H1 (cell line): ENCODE measurements at regions not wholly inside any gene's neighbourhood (a gene's known extent, or its start where the extent isn't known, plus 50 kb on each side); places are given as distances from the start of the nearest gene placed in this dataset.

ENCODE experiments used
- BACH1 ChIP-seq: IDR thresholded peaks from 2 replicates; pipeline ENCODE4 v1.6.1; 2012; ENCODE audit warnings: low read length, improper control_type of control experiment
- CHD7 ChIP-seq: fragments of 300-600 bp; sonication (generic); IDR thresholded peaks from 2 replicates; pipeline ENCODE4 v1.7.1; 2012; ENCODE audit warnings: low read length, moderate library complexity, mild to moderate bottlenecking, inconsistent platforms; ENCODE audit not compliant: insufficient replicate concordance
- EGR1 ChIP-seq: IDR thresholded peaks from 2 replicates; pipeline ENCODE4 v1.6.1; 2011; ENCODE audit warnings: low read depth, low read length, borderline replicate concordance
- JUND ChIP-seq: IDR thresholded peaks from 2 replicates; pipeline ENCODE4 v1.6.1; 2011; ENCODE audit warnings: mild to moderate bottlenecking, improper control_type of control experiment, low read length
- POLR2AphosphoS5 ChIP-seq: IDR thresholded peaks from 2 replicates; pipeline ENCODE4 v1.6.1; 2011; ENCODE audit warnings: low read depth, low read length
- POU5F1 ChIP-seq: IDR thresholded peaks from 2 replicates; pipeline ENCODE4 v1.6.1; 2011; ENCODE audit warnings: low read depth, mild to moderate bottlenecking, low read length, moderate library complexity
- SIRT6 ChIP-seq: IDR thresholded peaks from one replicate; pipeline ENCODE4 v1.7.1; 2012; ENCODE audit warnings: low read length, inconsistent platforms
- SRF ChIP-seq: IDR thresholded peaks from 2 replicates; pipeline ENCODE4 v1.6.1; 2011; ENCODE audit warnings: mild to moderate bottlenecking, low read depth, low read length, moderate library complexity
- TAF1 ChIP-seq: IDR thresholded peaks from 2 replicates; pipeline ENCODE4 v1.6.1; 2011; ENCODE audit warnings: mild to moderate bottlenecking, low read depth, low read length

- TF ChIP-seq CHD7 = no peak
- TF ChIP-seq SRF = no peak
- no peak for TF ChIP-seq SIRT6
- TF ChIP-seq EGR1 = no peak
- no peak for TF ChIP-seq TAF1
- no peak for TF ChIP-seq JUND
- no peak for TF ChIP-seq POU5F1
- TF ChIP-seq BACH1 = no peak
- no peak for TF ChIP-seq POLR2AphosphoS5
- TF ChIP-seq, all 59 proteins: peak for 0
Measured at GRCh38 chr4:103867311-103867710, 147.5 kb upstream of the TACR3 start (continued).
